ENCODE measurements at regions not wholly inside any gene's neighbourhood (a gene's known extent, or its start where the extent isn't known, plus 50 kb on each side); places are given as distances from the start of the nearest gene placed in this dataset.

GRCh38 chr5:68505917-68506860 is 290.6 kb downstream of the PIK3R1 start:
- intact Hi-C loops (cut with DNase I, micrococcal nuclease) = no loop called here
- DNase-seq (no peak), ATAC-seq (ENCODE audit: poor library complexity) (no peak)
- H3K9me3 Mint-ChIP-seq = no peaks in the 10 kb centered on the region
- POLR2A ChIA-PET = no interaction called here
- Histone ChIP-seq H3K9me3 (ENCODE audit: control insufficient read depth in 1 of 2, insufficient read depth in 1 of 2, low read length in 2 of 2) (no peaks in the 10 kb centered on the region), H3K27me3 (ENCODE audit: control insufficient read depth in 1 of 2, insufficient read depth in 2 of 2, low read length in 2 of 2) (no peaks in the 10 kb centered on the region), H3K4me3 (ENCODE audit: low read length) (no peak overlapping the region), H3K27ac (ENCODE audit: low read depth in 1 of 2, low read length in 2 of 2) (no peak overlapping the region), H3K36me3 (ENCODE audit: insufficient read depth, low read length) (no peaks in the 10 kb centered on the region), H3K4me1 (ENCODE audit: insufficient read depth, low read length) (no peaks in the 10 kb centered on the region)
- no peaks in the 10 kb centered on the region for H3K36me3 Mint-ChIP-seq (ENCODE audit: low read depth)
- no peak overlapping the region for H3K27ac Mint-ChIP-seq
- TF ChIP-seq CTCF (IDR thresholded peaks at IDR 0.05) = no peak
- no peaks in the 10 kb centered on the region for H3K4me1 Mint-ChIP-seq (ENCODE audit: low read depth)
- CTCF ChIA-PET = no interaction called here
- H3K27me3 Mint-ChIP-seq = no peaks in the 10 kb centered on the region
- no peak overlapping the region for H3K4me3 Mint-ChIP-seq

DNA sequence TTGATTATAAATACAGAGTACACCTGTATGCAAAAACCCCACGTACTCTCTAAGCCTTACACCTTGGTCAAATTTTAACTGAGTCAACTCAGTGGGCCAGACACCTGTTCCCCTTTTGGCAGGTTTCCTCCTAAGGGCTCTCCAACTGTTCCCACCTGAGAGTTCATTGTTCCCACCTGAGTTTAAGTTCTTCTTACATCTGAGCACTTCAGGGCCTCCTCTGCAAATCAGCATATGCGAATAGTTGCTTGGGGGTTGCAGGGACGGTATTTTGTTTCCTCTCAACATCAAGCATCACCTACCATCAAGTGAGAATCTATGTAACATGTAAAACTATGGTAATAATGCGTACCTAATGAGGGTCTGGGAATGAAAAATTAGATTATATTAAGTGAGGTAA is 300.0 kb downstream of the PIK3R1 start:
- no peak overlapping the region for H3K27ac ChIP-seq (ENCODE audit: low read depth in 1 of 2, low read length in 2 of 2)
- H3K36me3 ChIP-seq (ENCODE audit: insufficient read depth, low read length) = no peaks in the 10 kb centered on the region
- Mint-ChIP-seq H3K4me3 (no peak overlapping the region), H3K4me1 (ENCODE audit: low read depth) (no peaks in the 10 kb centered on the region), H3K9me3 (no peaks in the 10 kb centered on the region), H3K36me3 (ENCODE audit: low read depth) (no peaks in the 10 kb centered on the region), H3K27me3 (no peaks in the 10 kb centered on the region), H3K27ac (no peak overlapping the region)
- no peaks in the 10 kb centered on the region for H3K27me3 ChIP-seq (ENCODE audit: control insufficient read depth in 1 of 2, insufficient read depth in 2 of 2, low read length in 2 of 2)
- ChIA-PET CTCF (interaction anchor here (1.1 kb wide), 1 partner anchor 29 kb away, joined by 3 read pairs; no protein-coding TSS in a partner anchor), POLR2A (no interaction called here)
- no peak for ATAC-seq (ENCODE audit: poor library complexity)
- no peak overlapping the region for H3K4me3 ChIP-seq (ENCODE audit: low read length)
- TF ChIP-seq CTCF (IDR thresholded peaks at IDR 0.05) = no peak
- no peaks in the 10 kb centered on the region for H3K9me3 ChIP-seq (ENCODE audit: control insufficient read depth in 1 of 2, insufficient read depth in 1 of 2, low read length in 2 of 2)
- intact Hi-C loops (cut with DNase I, micrococcal nuclease) = no loop called here
- DNase-seq = no peak
- H3K4me1 ChIP-seq (ENCODE audit: insufficient read depth, low read length) = no peaks in the 10 kb centered on the region

DNA sequence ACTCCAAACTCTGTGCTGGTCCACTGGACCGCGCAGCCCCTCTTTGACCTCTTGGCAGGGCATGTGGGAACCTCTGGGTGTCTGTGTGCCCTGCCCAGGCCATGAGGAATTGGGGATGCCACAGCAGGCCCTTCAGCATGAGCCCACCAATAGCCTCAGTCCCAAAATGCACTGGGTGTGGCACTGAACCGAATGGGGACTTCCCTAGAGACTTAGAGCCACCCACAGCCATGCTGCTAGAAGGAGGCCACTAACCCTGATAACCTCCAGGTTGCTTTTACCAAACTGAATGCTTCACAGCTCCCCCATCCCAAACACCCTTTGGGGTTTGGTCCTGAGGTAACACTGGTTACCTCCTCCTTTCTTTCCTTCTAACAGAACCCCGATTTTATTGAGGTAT is 302.7 kb downstream of the PIK3R1 start:
- Mint-ChIP-seq H3K9me3 (no peaks in the 10 kb centered on the region), H3K27me3 (no peaks in the 10 kb centered on the region), H3K27ac (no peak overlapping the region), H3K4me3 (no peak overlapping the region), H3K4me1 (ENCODE audit: low read depth) (no peaks in the 10 kb centered on the region), H3K36me3 (ENCODE audit: low read depth) (no peaks in the 10 kb centered on the region)
- H3K36me3 ChIP-seq (ENCODE audit: insufficient read depth, low read length) = no peaks in the 10 kb centered on the region
- TF ChIP-seq CTCF (IDR thresholded peaks at IDR 0.05) = no peak
- H3K4me1 ChIP-seq (ENCODE audit: insufficient read depth, low read length) = no peaks in the 10 kb centered on the region
- no peak overlapping the region for H3K27ac ChIP-seq (ENCODE audit: low read depth in 1 of 2, low read length in 2 of 2)
- no peaks in the 10 kb centered on the region for H3K9me3 ChIP-seq (ENCODE audit: control insufficient read depth in 1 of 2, insufficient read depth in 1 of 2, low read length in 2 of 2)
- ATAC-seq (ENCODE audit: poor library complexity) = no peak
- ChIA-PET POLR2A (no interaction called here), CTCF (no interaction called here)
- DNase-seq = no peak
- no peak overlapping the region for H3K4me3 ChIP-seq (ENCODE audit: low read length)
- intact Hi-C loops (cut with DNase I, micrococcal nuclease) = no loop called here
- H3K27me3 ChIP-seq (ENCODE audit: control insufficient read depth in 1 of 2, insufficient read depth in 2 of 2, low read length in 2 of 2) = no peaks in the 10 kb centered on the region

Data from CD4-positive, alpha-beta T cell (primary cell).